Neural progenitor cell (in vitro differentiated cells): ENCODE measurements at regions not wholly inside any gene's neighbourhood (a gene's known extent, or its start where the extent isn't known, plus 50 kb on each side); places are given as distances from the start of the nearest gene placed in this dataset.

ENCODE experiments used
- DNase-seq: peaks from one replicate; pipeline ENCODE4 v3.0.0-alpha.2; 2016; ENCODE audit warnings: low spot score
- H2AFZ ChIP-seq: fragments of 200-600 bp; sonication (generic); replicated peaks from 2 replicates; pipeline ENCODE4 v1.6.1; 2016; ENCODE audit warnings: antibody characterized with exemption
- H3F3A ChIP-seq: fragments of 200-600 bp; sonication (generic); 2 replicates; pipeline ENCODE4 v1.6.1; 2016; ENCODE audit warnings: antibody characterized with exemption, low read depth
- H3K27ac ChIP-seq: fragments of 200-600 bp; sonication (generic); 2 replicates; pipeline ENCODE4 v1.5.1; 2016; ENCODE audit warnings: mild to moderate bottlenecking
- H3K27me3 ChIP-seq: fragments of 200-600 bp; sonication (generic); 2 replicates; pipeline ENCODE4 v1.6.1; 2016; ENCODE audit warnings: mild to moderate bottlenecking, moderate library complexity
- H3K36me3 ChIP-seq: fragments of 200-600 bp; sonication (generic); 2 replicates; pipeline ENCODE4 v1.5.1; 2016
- H3K4me1 ChIP-seq: fragments of 200-600 bp; sonication (generic); 2 replicates; pipeline ENCODE4 v1.6.1; 2016; ENCODE audit warnings: mixed run types
- H3K4me2 ChIP-seq: fragments of 200-600 bp; sonication (generic); 2 replicates; pipeline ENCODE4 v1.6.1; 2016
- H3K4me3 ChIP-seq: fragments of 200-600 bp; sonication (generic); 2 replicates; pipeline ENCODE4 v1.5.1; 2016
- H3K79me2 ChIP-seq: fragments of 200-600 bp; sonication (generic); 2 replicates; pipeline ENCODE4 v1.6.1; 2016; ENCODE audit warnings: low read depth
- H3K9ac ChIP-seq: fragments of 200-600 bp; sonication (generic); 2 replicates; pipeline ENCODE4 v1.6.1; 2016
- H3K9me3 ChIP-seq: fragments of 200-600 bp; sonication (generic); 2 replicates; pipeline ENCODE4 v1.5.1; 2016; ENCODE audit warnings: low read depth
- H4K20me1 ChIP-seq: fragments of 200-600 bp; sonication (generic); 2 replicates; pipeline ENCODE4 v1.6.1; 2016; ENCODE audit warnings: low read depth
- H3K27ac Mint-ChIP-seq: 3 replicates; pipeline ENCODE4 v1.8.0; 2021; ENCODE audit warnings: mixed read lengths
- H3K27me3 Mint-ChIP-seq: 2 replicates; pipeline ENCODE4 v1.8.0; 2022; ENCODE audit warnings: low read depth, mild to moderate bottlenecking, inconsistent platforms, moderate library complexity, mixed read lengths; ENCODE audit not compliant: insufficient read depth
- H3K36me3 Mint-ChIP-seq: 3 replicates; pipeline ENCODE4 v1.8.0; 2021; ENCODE audit warnings: mixed read lengths
- H3K4me1 Mint-ChIP-seq: 3 replicates; pipeline ENCODE4 v1.8.0; 2021; ENCODE audit warnings: mixed read lengths
- H3K4me3 Mint-ChIP-seq: 3 replicates; pipeline ENCODE4 v1.8.0; 2021; ENCODE audit warnings: mild to moderate bottlenecking, moderate library complexity, mixed read lengths
- H3K9me3 Mint-ChIP-seq: 3 replicates; pipeline ENCODE4 v1.8.0; 2020; ENCODE audit warnings: mixed read lengths
- EZH2 ChIP-seq: fragments of 200-600 bp; sonication (generic); IDR thresholded peaks from 2 replicates; pipeline ENCODE4 v1.6.1; 2017; ENCODE audit warnings: antibody characterized with exemption, mild to moderate bottlenecking, moderate library complexity
- EZH2phosphoT487 ChIP-seq: fragments of 200-600 bp; sonication (generic); IDR thresholded peaks from 2 replicates; pipeline ENCODE4 v1.6.1; 2017; ENCODE audit warnings: antibody characterized with exemption
- TF ChIP-seq, protein P1 (sequence below): fragments of 200-600 bp; sonication (generic); IDR thresholded peaks from 2 replicates; pipeline ENCODE4 v1.5.1; 2017; ENCODE audit warnings: antibody characterized with exemption, mild to moderate bottlenecking

DNA sequence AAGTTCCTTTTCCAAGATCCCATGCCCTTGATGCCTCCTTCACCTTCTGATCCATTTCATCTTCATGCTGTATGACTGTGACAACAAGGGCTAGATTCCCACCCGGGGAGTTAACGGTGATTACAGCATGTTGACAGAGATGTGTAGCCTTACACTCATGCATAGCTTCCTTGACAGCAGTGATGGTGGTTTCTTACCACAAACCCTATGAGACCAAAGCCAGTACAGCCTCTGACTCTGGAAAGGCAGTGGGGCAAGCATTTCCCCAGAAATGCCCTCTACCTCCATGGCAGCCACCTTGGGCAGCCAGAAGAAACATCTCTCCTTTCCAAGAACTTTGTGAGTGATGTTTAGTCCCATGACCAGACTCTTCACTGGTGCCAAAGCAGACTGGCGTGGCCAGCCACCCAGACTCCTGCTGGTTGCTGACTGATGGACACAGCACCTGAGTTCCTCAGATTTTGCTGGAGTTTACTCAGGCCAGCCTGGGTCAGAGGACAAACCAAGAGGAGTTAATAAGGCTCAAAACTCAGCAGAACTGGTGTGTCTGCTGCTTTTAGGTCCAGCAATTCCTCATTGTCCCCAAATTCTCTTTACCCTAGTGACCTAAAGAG, 199.7 kb upstream of the SLC27A6 start:
- Mint-ChIP-seq H3K27me3 (peaks cover 6% of the 10 kb centered on the region), H3K4me1 (no peaks in the 10 kb centered on the region), H3K9me3 (no peaks in the 10 kb centered on the region), H3K36me3 (no peaks in the 10 kb centered on the region), H3K4me3 (no peak overlapping the region), H3K27ac (no peak overlapping the region)
- H3K4me1 ChIP-seq = no peaks in the 10 kb centered on the region
- no peak overlapping the region for H3K27ac ChIP-seq
- H3K4me2 ChIP-seq = no peak overlapping the region
- TF ChIP-seq EZH2 (no peak), EZH2phosphoT487 (no peak)
- TF ChIP-seq, protein P1, sequence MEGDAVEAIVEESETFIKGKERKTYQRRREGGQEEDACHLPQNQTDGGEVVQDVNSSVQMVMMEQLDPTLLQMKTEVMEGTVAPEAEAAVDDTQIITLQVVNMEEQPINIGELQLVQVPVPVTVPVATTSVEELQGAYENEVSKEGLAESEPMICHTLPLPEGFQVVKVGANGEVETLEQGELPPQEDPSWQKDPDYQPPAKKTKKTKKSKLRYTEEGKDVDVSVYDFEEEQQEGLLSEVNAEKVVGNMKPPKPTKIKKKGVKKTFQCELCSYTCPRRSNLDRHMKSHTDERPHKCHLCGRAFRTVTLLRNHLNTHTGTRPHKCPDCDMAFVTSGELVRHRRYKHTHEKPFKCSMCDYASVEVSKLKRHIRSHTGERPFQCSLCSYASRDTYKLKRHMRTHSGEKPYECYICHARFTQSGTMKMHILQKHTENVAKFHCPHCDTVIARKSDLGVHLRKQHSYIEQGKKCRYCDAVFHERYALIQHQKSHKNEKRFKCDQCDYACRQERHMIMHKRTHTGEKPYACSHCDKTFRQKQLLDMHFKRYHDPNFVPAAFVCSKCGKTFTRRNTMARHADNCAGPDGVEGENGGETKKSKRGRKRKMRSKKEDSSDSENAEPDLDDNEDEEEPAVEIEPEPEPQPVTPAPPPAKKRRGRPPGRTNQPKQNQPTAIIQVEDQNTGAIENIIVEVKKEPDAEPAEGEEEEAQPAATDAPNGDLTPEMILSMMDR = no peak
- H3K36me3 ChIP-seq = no peaks in the 10 kb centered on the region
- no peak overlapping the region for H2AFZ ChIP-seq
- H3K9me3 ChIP-seq = no peaks in the 10 kb centered on the region
- H3K9ac ChIP-seq = no peak overlapping the region
- no peaks in the 10 kb centered on the region for H3F3A ChIP-seq
- H3K4me3 ChIP-seq = no peak overlapping the region
- H4K20me1 ChIP-seq = no peaks in the 10 kb centered on the region
- no peaks in the 10 kb centered on the region for H3K79me2 ChIP-seq
- no peak for DNase-seq
- H3K27me3 ChIP-seq = no peaks in the 10 kb centered on the region

DNA sequence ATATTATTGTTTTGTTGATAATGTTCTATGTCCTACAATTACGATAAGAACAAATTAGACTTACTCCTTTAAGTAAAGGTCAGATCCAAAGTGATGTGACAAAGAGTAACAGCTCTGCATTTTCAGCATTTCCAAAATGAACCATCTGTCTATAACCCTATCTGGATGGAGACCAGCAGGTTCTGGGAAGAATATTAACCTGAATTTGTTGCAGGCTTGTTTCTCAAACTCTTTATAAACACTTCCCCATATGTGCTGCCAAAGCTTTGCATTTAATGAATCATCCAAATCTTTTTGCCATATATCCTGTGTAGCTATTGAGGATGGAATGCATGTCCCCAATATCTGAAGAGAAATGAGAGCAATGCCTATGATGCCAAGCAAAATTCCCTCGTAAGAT, 198.9 kb upstream of the SLC27A6 start:
- Histone ChIP-seq H3K9ac (no peak overlapping the region), H3K4me1 (no peaks in the 10 kb centered on the region), H3K36me3 (no peaks in the 10 kb centered on the region), H3K9me3 (no peaks in the 10 kb centered on the region), H3K4me3 (no peak overlapping the region), H3F3A (no peaks in the 10 kb centered on the region), H3K4me2 (no peak overlapping the region), H2AFZ (no peak overlapping the region), H3K79me2 (no peaks in the 10 kb centered on the region), H4K20me1 (no peaks in the 10 kb centered on the region), H3K27me3 (no peaks in the 10 kb centered on the region), H3K27ac (no peak overlapping the region)
- Mint-ChIP-seq H3K4me3 (no peak overlapping the region), H3K27me3 (peaks cover 6% of the 10 kb centered on the region), H3K9me3 (no peaks in the 10 kb centered on the region), H3K27ac (no peak overlapping the region), H3K4me1 (no peaks in the 10 kb centered on the region), H3K36me3 (no peaks in the 10 kb centered on the region)
- DNase-seq = no peak
- no peak for TF ChIP-seq EZH2phosphoT487
- no peak for TF ChIP-seq EZH2
- TF ChIP-seq, protein P1 = no peak

DNA sequence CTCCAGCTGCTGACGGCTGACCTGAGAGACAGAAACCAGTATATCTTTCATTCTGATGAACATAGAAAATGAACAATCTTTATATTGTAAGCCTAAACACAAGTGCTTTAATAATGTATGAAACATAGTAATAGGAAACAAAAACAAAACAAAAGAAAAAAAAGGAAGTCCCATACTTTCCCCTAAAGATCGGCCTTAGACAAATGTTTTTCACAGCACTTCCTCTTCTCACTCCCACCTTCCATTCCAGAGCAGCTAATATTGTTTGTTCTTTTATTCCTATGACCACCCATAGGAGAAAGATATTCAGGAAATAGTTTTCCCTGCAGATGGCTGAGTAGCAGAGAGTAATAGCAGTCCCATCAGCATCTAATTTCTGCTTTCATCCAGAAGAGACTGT, 194.4 kb upstream of the SLC27A6 start:
- H3K4me2 ChIP-seq = no peak overlapping the region
- H3K36me3 ChIP-seq = no peaks in the 10 kb centered on the region
- no peak overlapping the region for H3K9ac ChIP-seq
- no peaks in the 10 kb centered on the region for H3K4me1 ChIP-seq
- H3K27ac Mint-ChIP-seq = no peak overlapping the region
- H3K27ac ChIP-seq = no peak overlapping the region
- DNase-seq = no peak
- H3K9me3 ChIP-seq = no peaks in the 10 kb centered on the region
- H3K27me3 ChIP-seq = no peaks in the 10 kb centered on the region
- H3K9me3 Mint-ChIP-seq = no peaks in the 10 kb centered on the region
- H4K20me1 ChIP-seq = no peaks in the 10 kb centered on the region
- TF ChIP-seq, protein P1 = no peak
- TF ChIP-seq EZH2 (no peak), EZH2phosphoT487 (no peak)
- no peak overlapping the region for H3K4me3 ChIP-seq
- H3K36me3 Mint-ChIP-seq = no peaks in the 10 kb centered on the region
- H3K27me3 Mint-ChIP-seq = peaks cover 7% of the 10 kb centered on the region
- H3F3A ChIP-seq = no peaks in the 10 kb centered on the region
- H3K4me1 Mint-ChIP-seq = no peaks in the 10 kb centered on the region
- H3K79me2 ChIP-seq = no peaks in the 10 kb centered on the region
- H3K4me3 Mint-ChIP-seq = no peak overlapping the region
- no peak overlapping the region for H2AFZ ChIP-seq
